Stimulated activated CD4-positive, alpha-beta T cell treated with anti-CD3 and anti-CD28 coated beads, Interleukin-15, amount 100 ng/mL, for 1 hour (primary cell): ENCODE measurements at regions not wholly inside any gene's neighbourhood (a gene's known extent, or its start where the extent isn't known, plus 50 kb on each side); places are given as distances from the start of the nearest gene placed in this dataset.

Experiments
- DNase-seq, 2 donors: peaks; one replicate each; pipeline ENCODE4 v3.0.0-alpha.2; 2020; ENCODE audit warnings: low read depth in 1 of 2, low spot score in 1 of 2

- DNase-seq: no peak
These were observed 540.6 kb downstream of the EBF1 start for GRCh38 chr5:158559066-158559465.

- no peak for DNase-seq
These were observed 545.8 kb downstream of the EBF1 start for GRCh38 chr5:158553962-158554336.

GRCh38 chr5:158553195-158553961 is 546.3 kb downstream of the EBF1 start:
- DNase-seq: no peak

GRCh38 chr5:158552241-158552640 is 547.5 kb downstream of the EBF1 start:
- no peak for DNase-seq

- no peak for DNase-seq
These were observed 550.4 kb downstream of the EBF1 start for GRCh38 chr5:158549311-158549710.

GRCh38 chr5:158546748-158547147 is 553.0 kb downstream of the EBF1 start:
- DNase-seq: no peak

- no peak for DNase-seq
These were observed 553.7 kb downstream of the EBF1 start for GRCh38 chr5:158545949-158546530.

GRCh38 chr5:158544388-158545339 is 555.1 kb downstream of the EBF1 start:
- DNase-seq: no peak

GRCh38 chr5:158543539-158544387 is 556.0 kb downstream of the EBF1 start:
- no peak for DNase-seq

GRCh38 chr5:158541536-158542297 is 558.0 kb downstream of the EBF1 start:
- DNase-seq: no peak

GRCh38 chr5:158538506-158539074 is 561.1 kb downstream of the EBF1 start:
- DNase-seq: no peak

- no peak for DNase-seq
These were observed 562.4 kb downstream of the EBF1 start for GRCh38 chr5:158537366-158537765.

GRCh38 chr5:158534203-158534602 is 565.5 kb downstream of the EBF1 start:
- no peak for DNase-seq

- no peak for DNase-seq
These were observed 567.0 kb downstream of the EBF1 start for GRCh38 chr5:158532739-158533138.

- no peak for DNase-seq
These were observed 567.9 kb downstream of the EBF1 start for GRCh38 chr5:158531860-158532259.

GRCh38 chr5:158530115-158530514 is 569.6 kb downstream of the EBF1 start:
- no peak for DNase-seq

- no peak for DNase-seq
These were observed 570.3 kb downstream of the EBF1 start for GRCh38 chr5:158529454-158529853.

- no peak for DNase-seq
These were observed 574.1 kb downstream of the EBF1 start for GRCh38 chr5:158525663-158526062.

GRCh38 chr5:158524070-158524469 is 575.6 kb downstream of the EBF1 start:
- no peak for DNase-seq

GRCh38 chr5:158522776-158523175 is 576.9 kb downstream of the EBF1 start:
- DNase-seq: no peak
